ENCODE measurements at regions not wholly inside any gene's neighbourhood (a gene's known extent, or its start where the extent isn't known, plus 50 kb on each side); places are given as distances from the start of the nearest gene placed in this dataset.

DNA sequence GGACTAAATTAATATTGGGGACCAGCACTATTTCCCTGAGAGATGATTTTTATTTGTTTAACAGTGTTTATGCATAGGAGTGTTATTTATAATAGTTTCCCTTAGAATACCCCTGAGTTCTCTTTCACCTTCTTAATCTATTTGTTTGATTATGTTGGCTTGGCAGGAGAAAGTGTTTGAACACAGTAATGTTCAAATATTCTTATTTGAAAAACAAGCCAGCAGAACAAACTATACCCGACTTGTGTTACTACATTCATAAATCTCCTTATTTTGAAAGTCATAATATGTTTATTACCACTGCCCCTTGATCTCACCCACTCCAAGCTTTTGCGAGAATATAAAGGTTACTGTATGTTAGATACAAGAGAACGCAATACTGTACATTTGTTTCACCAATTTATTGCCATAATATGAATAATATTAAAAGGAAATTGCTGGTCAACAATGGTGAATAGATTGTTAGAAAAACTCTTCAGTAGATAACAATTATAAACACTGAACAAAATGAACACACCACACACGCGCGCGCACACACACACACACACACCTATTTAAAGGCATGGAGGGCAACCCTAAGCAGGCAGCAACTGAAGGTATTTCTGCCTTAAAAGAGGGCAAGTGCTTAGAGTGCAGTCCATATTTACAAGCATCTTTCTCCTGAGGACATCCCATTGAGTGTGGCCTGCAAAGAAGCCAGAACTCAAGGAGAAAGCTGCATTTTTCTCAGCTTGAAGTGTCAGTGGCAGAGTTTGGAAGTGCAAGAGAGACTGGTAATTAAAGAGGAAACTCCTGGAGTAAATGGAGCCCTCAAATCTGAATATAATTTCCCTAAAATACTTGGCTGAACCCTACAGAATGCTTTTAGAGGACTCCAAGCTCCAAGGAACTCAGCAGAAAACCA, 279.4 kb upstream of the MAN1A1 start (continued):
- TF ChIP-seq, protein P1, sequence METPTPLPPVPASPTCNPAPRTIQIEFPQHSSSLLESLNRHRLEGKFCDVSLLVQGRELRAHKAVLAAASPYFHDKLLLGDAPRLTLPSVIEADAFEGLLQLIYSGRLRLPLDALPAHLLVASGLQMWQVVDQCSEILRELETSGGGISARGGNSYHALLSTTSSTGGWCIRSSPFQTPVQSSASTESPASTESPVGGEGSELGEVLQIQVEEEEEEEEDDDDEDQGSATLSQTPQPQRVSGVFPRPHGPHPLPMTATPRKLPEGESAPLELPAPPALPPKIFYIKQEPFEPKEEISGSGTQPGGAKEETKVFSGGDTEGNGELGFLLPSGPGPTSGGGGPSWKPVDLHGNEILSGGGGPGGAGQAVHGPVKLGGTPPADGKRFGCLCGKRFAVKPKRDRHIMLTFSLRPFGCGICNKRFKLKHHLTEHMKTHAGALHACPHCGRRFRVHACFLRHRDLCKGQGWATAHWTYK (CRISPR knock-in tag; IDR thresholded peaks at IDR 0.05), result no peak
- TF ChIP-seq ZC3H8 (IDR thresholded peaks at IDR 0.05) (no peak), BRD4 (IDR thresholded peaks at IDR 0.05) (0 out of 2 replicates have a peak, but pooled peaks have one; percentile 26), TARDBP (IDR thresholded peaks at IDR 0.05) (no peak), ZNF445 (CRISPR knock-in tag; IDR thresholded peaks at IDR 0.05; ENCODE audit: low read depth) (no peak), NEUROD1 (IDR thresholded peaks at IDR 0.05; ENCODE audit: borderline replicate concordance, low read depth, low read length, partially characterized antibody) (no peak), RNF2 (IDR thresholded peaks at IDR 0.05) (no peak), SAP30 (IDR thresholded peaks at IDR 0.05; ENCODE audit: borderline replicate concordance, insufficient read depth, low read depth, low read length, poor library complexity, severe bottlenecking) (no peak)
